ENCODE measurements at regions not wholly inside any gene's neighbourhood (a gene's known extent, or its start where the extent isn't known, plus 50 kb on each side); places are given as distances from the start of the nearest gene placed in this dataset.

DNA sequence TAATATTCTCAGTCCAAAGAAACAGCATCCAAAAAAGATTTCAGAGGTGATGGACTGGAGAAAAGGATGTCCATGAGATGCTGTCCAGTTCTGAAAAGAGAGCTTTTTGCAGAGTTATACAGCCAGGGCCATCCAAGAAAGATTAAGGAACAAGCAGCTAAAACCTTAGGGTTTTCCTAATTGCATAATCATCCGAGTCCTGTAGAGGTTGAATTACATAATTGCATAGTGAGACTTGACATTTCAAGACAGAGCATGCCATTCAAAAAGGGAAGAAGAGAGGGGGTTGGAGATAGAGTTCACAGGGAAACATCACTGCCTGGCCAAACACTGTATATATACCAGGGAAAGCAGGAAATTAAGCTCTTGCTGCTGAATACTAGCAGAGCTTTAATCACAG, 1729.2 kb upstream of the WWC1 start:
- Histone ChIP-seq H3K27me3 (ENCODE audit: control insufficient read depth in 1 of 2, insufficient read depth in 2 of 2, low read length in 2 of 2) (no peaks in the 10 kb centered on the region), H3K4me3 (ENCODE audit: low read length in 2 of 2) (no peak overlapping the region), H3K9ac (ENCODE audit: low read length in 2 of 2) (no peak overlapping the region), H3K27ac (ENCODE audit: low read length) (no peak overlapping the region), H3K4me1 (ENCODE audit: control insufficient read depth, insufficient read depth, low read length) (no peaks in the 10 kb centered on the region), H3K9me3 (ENCODE audit: control insufficient read depth in 2 of 2, low read length in 2 of 2) (peaks cover 0 to 4% of the 10 kb centered on the region in 2 donors), H3K36me3 (ENCODE audit: control insufficient read depth in 2 of 2, insufficient read depth in 2 of 2, low read length in 2 of 2) (no peaks in the 10 kb centered on the region)

DNA sequence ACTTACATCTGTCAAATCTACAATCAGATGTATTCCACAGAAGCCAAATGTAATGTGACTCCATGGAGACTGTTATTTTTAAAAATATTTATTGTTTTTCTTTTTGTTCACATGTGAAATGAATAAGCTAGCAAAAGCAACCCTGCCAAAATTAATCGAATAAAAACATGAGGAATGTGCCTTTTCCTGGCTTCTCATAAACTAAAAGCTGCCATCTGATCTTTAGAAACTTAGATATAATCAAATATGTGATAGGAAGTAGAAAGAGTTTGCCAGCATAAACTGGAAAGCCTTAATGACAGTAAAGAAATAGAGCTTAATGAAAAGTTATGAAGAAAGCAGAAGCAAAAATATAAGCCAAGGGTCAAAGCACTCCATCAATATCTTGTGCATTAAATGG, 1724.7 kb upstream of the WWC1 start:
- Histone ChIP-seq H3K36me3 (ENCODE audit: control insufficient read depth in 2 of 2, insufficient read depth in 2 of 2, low read length in 2 of 2) (no peaks in the 10 kb centered on the region), H3K9me3 (ENCODE audit: control insufficient read depth in 2 of 2, low read length in 2 of 2) (no peaks in the 10 kb centered on the region), H3K27ac (ENCODE audit: low read length) (no peak overlapping the region)

DNA sequence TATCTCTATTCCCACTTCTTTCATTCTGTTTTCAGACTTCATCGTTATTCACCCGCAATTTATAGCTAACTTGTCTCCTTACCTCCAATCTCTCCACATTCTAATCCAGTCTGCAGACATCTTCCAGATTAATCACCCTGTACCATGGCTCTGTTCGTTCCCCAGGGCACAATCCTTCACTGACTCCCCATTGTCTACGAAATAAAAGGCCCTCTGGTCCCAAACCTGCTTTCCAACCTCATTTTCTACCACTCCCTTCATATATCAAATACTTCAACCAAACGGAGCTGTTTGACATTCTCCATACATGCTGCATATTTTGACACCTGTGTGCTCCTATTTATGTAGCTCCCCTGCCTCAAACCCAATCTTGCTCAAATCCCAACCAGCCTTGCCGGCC, 1720.6 kb upstream of the WWC1 start:
- Histone ChIP-seq H3K27ac (ENCODE audit: low read length) (no peak overlapping the region), H3K4me1 (ENCODE audit: control insufficient read depth, insufficient read depth, low read length) (no peaks in the 10 kb centered on the region), H3K9me3 (ENCODE audit: control insufficient read depth in 2 of 2, low read length in 2 of 2) (no peaks in the 10 kb centered on the region), H3K27me3 (ENCODE audit: control insufficient read depth in 1 of 2, insufficient read depth in 2 of 2, low read length in 2 of 2) (no peaks in the 10 kb centered on the region), H3K9ac (ENCODE audit: low read length in 2 of 2) (no peak overlapping the region), H3K36me3 (ENCODE audit: control insufficient read depth in 2 of 2, insufficient read depth in 2 of 2, low read length in 2 of 2) (no peaks in the 10 kb centered on the region), H3K4me3 (ENCODE audit: low read length in 2 of 2) (no peak overlapping the region)

More for the DNA sequence above, 1724.7 kb upstream of the WWC1 start:
- Histone ChIP-seq H3K4me3 (ENCODE audit: low read length in 2 of 2) (no peak overlapping the region), H3K4me1 (ENCODE audit: control insufficient read depth, insufficient read depth, low read length) (no peaks in the 10 kb centered on the region), H3K9ac (ENCODE audit: low read length in 2 of 2) (no peak overlapping the region), H3K27me3 (ENCODE audit: control insufficient read depth in 1 of 2, insufficient read depth in 2 of 2, low read length in 2 of 2) (no peaks in the 10 kb centered on the region)

DNA sequence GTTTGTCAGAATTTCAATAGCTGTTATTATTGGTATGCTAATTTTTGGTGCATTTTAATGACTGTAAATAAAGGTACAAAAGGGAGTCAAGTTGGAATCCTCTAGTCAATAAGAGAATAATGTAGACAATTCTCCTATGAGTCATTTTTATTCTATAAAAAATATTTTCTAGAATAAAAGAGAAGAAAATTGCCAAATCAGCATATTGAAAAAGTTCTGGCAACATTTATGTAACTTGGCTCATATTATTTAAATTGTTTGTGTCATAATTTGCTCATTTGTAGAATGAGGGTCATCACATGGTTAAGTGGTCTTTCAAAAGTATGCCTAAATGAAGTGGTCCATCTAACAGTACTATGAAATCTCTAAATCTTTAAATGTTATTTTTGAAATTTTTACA, 1719.8 kb upstream of the WWC1 start:
- H3K4me1 ChIP-seq (ENCODE audit: control insufficient read depth, insufficient read depth, low read length) = no peaks in the 10 kb centered on the region
- H3K27me3 ChIP-seq (ENCODE audit: control insufficient read depth in 1 of 2, insufficient read depth in 2 of 2, low read length in 2 of 2) = no peaks in the 10 kb centered on the region
- no peak overlapping the region for H3K4me3 ChIP-seq (ENCODE audit: low read length in 2 of 2)

DNA sequence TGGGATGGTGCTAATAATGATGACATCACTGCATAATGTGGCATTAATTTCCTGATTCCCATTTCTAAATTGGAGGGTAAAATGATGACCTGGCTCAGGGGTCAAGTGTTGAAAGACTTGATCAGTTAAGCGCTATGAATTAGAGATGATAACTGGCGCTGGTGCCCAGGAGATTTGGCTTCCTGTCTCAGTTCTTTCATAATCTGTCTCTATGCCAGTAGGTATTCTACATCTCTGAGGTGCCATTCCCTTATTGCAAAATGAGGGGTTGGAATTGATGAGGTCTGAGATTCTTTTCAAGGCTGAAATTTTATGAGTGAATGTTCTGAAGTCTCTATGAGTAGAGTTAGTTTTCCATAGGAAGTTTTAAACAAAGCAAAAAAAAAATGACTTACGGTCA, 1715.1 kb upstream of the WWC1 start:
- H3K9ac ChIP-seq (ENCODE audit: low read length in 2 of 2) = no peak overlapping the region
- no peaks in the 10 kb centered on the region for H3K36me3 ChIP-seq (ENCODE audit: control insufficient read depth in 2 of 2, insufficient read depth in 2 of 2, low read length in 2 of 2)
- no peak overlapping the region for H3K27ac ChIP-seq (ENCODE audit: low read length)
- H3K4me3 ChIP-seq (ENCODE audit: low read length in 2 of 2) = no peak overlapping the region
- no peaks in the 10 kb centered on the region for H3K27me3 ChIP-seq (ENCODE audit: control insufficient read depth in 1 of 2, insufficient read depth in 2 of 2, low read length in 2 of 2)
- no peaks in the 10 kb centered on the region for H3K9me3 ChIP-seq (ENCODE audit: control insufficient read depth in 2 of 2, low read length in 2 of 2)
- no peaks in the 10 kb centered on the region for H3K4me1 ChIP-seq (ENCODE audit: control insufficient read depth, insufficient read depth, low read length)

More for the DNA sequence above, 1719.8 kb upstream of the WWC1 start:
- H3K9me3 ChIP-seq (ENCODE audit: control insufficient read depth in 2 of 2, low read length in 2 of 2) = no peaks in the 10 kb centered on the region
- H3K36me3 ChIP-seq (ENCODE audit: control insufficient read depth in 2 of 2, insufficient read depth in 2 of 2, low read length in 2 of 2) = no peaks in the 10 kb centered on the region
- no peak overlapping the region for H3K27ac ChIP-seq (ENCODE audit: low read length)
- no peak overlapping the region for H3K9ac ChIP-seq (ENCODE audit: low read length in 2 of 2)

DNA sequence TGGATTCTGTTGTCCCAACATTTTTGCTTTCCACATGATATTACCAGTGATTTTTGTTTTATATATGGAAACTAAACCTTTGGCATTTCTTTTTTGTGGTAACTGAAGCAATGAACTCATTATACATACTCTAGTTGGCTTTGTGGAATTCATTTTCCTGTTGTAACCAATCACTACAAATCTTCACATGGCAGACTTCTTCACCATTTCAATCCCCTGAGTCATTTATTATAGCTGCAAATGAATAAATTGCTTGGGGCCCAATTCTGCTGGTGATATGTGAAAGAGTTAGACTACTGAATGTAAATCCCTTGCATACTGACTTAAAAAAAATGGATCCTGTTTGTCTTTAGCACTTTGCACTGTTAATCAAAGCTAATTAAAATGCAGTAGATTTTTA, 1709.6 kb upstream of the WWC1 start:
- Histone ChIP-seq H3K4me1 (ENCODE audit: control insufficient read depth, insufficient read depth, low read length) (no peaks in the 10 kb centered on the region), H3K9me3 (ENCODE audit: control insufficient read depth in 2 of 2, low read length in 2 of 2) (no peaks in the 10 kb centered on the region), H3K27me3 (ENCODE audit: control insufficient read depth in 1 of 2, insufficient read depth in 2 of 2, low read length in 2 of 2) (no peaks in the 10 kb centered on the region), H3K27ac (ENCODE audit: low read length) (no peak overlapping the region), H3K36me3 (ENCODE audit: control insufficient read depth in 2 of 2, insufficient read depth in 2 of 2, low read length in 2 of 2) (no peaks in the 10 kb centered on the region), H3K9ac (ENCODE audit: low read length in 2 of 2) (no peak overlapping the region), H3K4me3 (ENCODE audit: low read length in 2 of 2) (no peak overlapping the region)

DNA sequence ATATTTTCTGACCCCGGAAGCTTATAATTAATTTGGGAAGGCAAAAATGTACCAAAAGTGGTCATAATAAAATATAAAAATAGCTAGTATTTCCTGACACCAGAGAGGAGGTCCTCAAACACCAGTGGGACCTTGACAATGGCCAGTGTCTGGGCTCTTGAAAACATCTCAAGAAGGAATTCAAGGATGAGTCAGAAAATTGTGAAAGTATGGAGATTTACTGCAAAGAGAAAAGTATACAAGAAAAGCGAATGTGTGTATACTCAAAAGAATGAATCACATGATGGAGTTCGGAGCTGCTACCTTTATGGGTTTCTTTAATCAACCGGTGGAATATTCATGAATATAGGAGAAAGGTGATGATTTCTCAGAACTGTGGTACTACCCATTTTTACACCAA, 1709.0 kb upstream of the WWC1 start:
- no peaks in the 10 kb centered on the region for H3K36me3 ChIP-seq (ENCODE audit: control insufficient read depth in 2 of 2, insufficient read depth in 2 of 2, low read length in 2 of 2)
- no peaks in the 10 kb centered on the region for H3K27me3 ChIP-seq (ENCODE audit: control insufficient read depth in 1 of 2, insufficient read depth in 2 of 2, low read length in 2 of 2)

DNA sequence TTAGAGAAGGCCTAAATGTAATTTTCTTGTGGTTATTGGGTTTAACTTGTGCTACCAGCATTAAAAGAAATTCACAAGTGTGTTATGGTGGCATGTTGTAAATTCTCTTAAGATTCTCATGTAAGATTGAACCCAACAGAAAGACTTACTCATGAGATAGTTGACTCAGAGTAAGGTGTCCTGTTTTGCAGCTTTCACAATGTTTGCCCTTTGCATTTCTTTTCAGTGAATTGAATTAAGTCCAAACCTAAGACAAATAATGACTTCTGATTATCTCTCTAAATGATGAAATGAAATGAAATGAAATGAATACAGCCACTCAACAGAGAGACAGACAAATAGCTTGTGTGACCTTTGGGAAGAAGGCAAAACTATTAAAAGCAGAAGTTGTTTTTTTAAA, 1696.9 kb upstream of the WWC1 start:
- H3K9ac ChIP-seq (ENCODE audit: low read length in 2 of 2) = no peak overlapping the region
- H3K9me3 ChIP-seq (ENCODE audit: control insufficient read depth in 2 of 2, low read length in 2 of 2) = no peaks in the 10 kb centered on the region
- H3K4me3 ChIP-seq (ENCODE audit: low read length in 2 of 2) = no peak overlapping the region
- H3K27ac ChIP-seq (ENCODE audit: low read length) = no peak overlapping the region
- H3K4me1 ChIP-seq (ENCODE audit: control insufficient read depth, insufficient read depth, low read length) = no peaks in the 10 kb centered on the region
- no peaks in the 10 kb centered on the region for H3K27me3 ChIP-seq (ENCODE audit: control insufficient read depth in 1 of 2, insufficient read depth in 2 of 2, low read length in 2 of 2)
- H3K36me3 ChIP-seq (ENCODE audit: control insufficient read depth in 2 of 2, insufficient read depth in 2 of 2, low read length in 2 of 2) = no peaks in the 10 kb centered on the region

More for the DNA sequence above, 1709.0 kb upstream of the WWC1 start:
- no peaks in the 10 kb centered on the region for H3K9me3 ChIP-seq (ENCODE audit: control insufficient read depth in 2 of 2, low read length in 2 of 2)
- H3K9ac ChIP-seq (ENCODE audit: low read length in 2 of 2) = no peak overlapping the region
- H3K4me1 ChIP-seq (ENCODE audit: control insufficient read depth, insufficient read depth, low read length) = no peaks in the 10 kb centered on the region
- H3K4me3 ChIP-seq (ENCODE audit: low read length in 2 of 2) = no peak overlapping the region
- no peak overlapping the region for H3K27ac ChIP-seq (ENCODE audit: low read length)

DNA sequence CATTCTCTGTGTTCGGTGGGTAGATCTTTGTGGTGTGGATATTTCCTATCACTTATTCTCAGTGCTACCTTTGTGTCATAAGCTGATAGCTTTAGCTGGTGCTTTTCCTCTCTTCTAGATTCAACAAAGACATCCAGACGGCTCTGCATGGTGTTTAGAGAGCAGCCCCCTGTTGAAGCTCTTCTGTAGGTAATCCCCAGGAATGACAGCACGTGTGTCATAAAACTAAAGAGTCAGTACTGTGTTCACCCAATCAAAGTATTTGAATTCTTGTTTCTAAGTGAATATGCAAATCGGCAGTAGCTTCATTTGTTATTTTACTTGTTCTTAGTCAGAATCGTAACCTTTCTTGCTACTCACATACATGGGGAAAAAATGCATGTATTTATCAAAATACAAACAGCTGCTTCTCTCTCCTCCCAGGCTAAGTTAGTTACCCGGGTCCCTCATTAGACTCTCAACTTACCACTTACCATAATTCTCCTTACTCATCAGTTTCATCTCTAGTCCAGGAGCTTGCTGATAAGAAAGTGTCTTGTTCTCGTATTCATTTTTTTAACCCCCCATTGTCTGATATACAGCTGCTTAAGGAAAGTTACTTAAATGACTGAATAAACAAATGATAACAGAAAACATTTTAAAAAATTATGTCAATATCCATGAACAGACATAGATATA, 1696.0 kb upstream of the WWC1 start:
- Histone ChIP-seq H3K9me3 (ENCODE audit: control insufficient read depth in 2 of 2, low read length in 2 of 2) (no peaks in the 10 kb centered on the region), H3K9ac (ENCODE audit: low read length in 2 of 2) (no peak overlapping the region), H3K4me3 (ENCODE audit: low read length in 2 of 2) (no peak overlapping the region), H3K27me3 (ENCODE audit: control insufficient read depth in 1 of 2, insufficient read depth in 2 of 2, low read length in 2 of 2) (no peaks in the 10 kb centered on the region), H3K4me1 (ENCODE audit: control insufficient read depth, insufficient read depth, low read length) (no peaks in the 10 kb centered on the region), H3K36me3 (ENCODE audit: control insufficient read depth in 2 of 2, insufficient read depth in 2 of 2, low read length in 2 of 2) (no peaks in the 10 kb centered on the region), H3K27ac (ENCODE audit: low read length) (no peak overlapping the region)

DNA sequence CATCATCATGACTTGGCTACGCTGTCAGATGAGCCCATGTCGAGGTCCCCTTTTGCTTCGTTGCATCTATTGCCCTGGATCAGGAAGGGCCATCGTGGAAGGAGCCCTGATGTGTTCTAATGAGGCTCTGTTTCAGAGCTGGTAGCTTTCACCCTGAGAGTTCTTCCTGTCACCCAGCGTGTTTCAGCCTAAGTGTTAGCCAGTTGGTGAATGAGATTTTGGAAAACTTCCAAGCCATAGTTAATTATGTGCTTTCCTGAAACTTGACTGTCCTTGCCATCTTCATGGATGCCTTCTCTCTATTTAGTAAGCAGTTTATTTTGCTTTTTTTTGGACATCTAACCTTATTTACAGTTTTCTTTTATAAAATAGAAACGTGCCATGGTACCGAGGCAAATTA, 1695.4 kb upstream of the WWC1 start:
- Histone ChIP-seq H3K4me3 (ENCODE audit: low read length in 2 of 2) (no peak overlapping the region), H3K9me3 (ENCODE audit: control insufficient read depth in 2 of 2, low read length in 2 of 2) (no peaks in the 10 kb centered on the region), H3K9ac (ENCODE audit: low read length in 2 of 2) (no peak overlapping the region), H3K4me1 (ENCODE audit: control insufficient read depth, insufficient read depth, low read length) (no peaks in the 10 kb centered on the region), H3K27me3 (ENCODE audit: control insufficient read depth in 1 of 2, insufficient read depth in 2 of 2, low read length in 2 of 2) (no peaks in the 10 kb centered on the region), H3K36me3 (ENCODE audit: control insufficient read depth in 2 of 2, insufficient read depth in 2 of 2, low read length in 2 of 2) (no peaks in the 10 kb centered on the region), H3K27ac (ENCODE audit: low read length) (no peak overlapping the region)

DNA sequence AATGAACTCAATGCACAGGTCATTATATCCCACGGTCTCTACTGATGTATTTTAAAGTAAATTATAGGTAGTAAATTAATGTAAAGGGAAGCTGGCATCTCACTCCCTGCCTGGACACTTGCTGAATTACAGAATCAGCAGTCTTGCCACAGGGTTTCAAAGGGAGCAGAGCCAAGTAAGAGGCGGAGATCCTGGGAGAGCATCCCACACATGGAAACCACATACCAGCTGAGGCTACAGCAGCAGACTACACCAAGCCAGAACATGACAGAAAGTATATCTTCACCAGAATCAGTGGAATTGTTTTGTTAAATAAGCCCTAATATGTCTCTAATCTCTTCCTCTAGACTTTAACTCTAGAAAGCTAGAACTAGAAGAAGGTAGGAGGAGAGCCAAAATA, 1689.2 kb upstream of the WWC1 start:
- H3K4me1 ChIP-seq (ENCODE audit: control insufficient read depth, insufficient read depth, low read length) = no peaks in the 10 kb centered on the region
- H3K27me3 ChIP-seq (ENCODE audit: control insufficient read depth in 1 of 2, insufficient read depth in 2 of 2, low read length in 2 of 2) = no peaks in the 10 kb centered on the region
- no peaks in the 10 kb centered on the region for H3K9me3 ChIP-seq (ENCODE audit: control insufficient read depth in 2 of 2, low read length in 2 of 2)
- H3K4me3 ChIP-seq (ENCODE audit: low read length in 2 of 2) = no peak overlapping the region
- no peak overlapping the region for H3K27ac ChIP-seq (ENCODE audit: low read length)
- H3K9ac ChIP-seq (ENCODE audit: low read length in 2 of 2) = no peak overlapping the region
- H3K36me3 ChIP-seq (ENCODE audit: control insufficient read depth in 2 of 2, insufficient read depth in 2 of 2, low read length in 2 of 2) = no peaks in the 10 kb centered on the region

Measured in stomach smooth muscle (tissue), 2 donors.